PFSK-1 (cell line): ENCODE measurements at regions not wholly inside any gene's neighbourhood (a gene's known extent, or its start where the extent isn't known, plus 50 kb on each side); places are given as distances from the start of the nearest gene placed in this dataset.

Source experiments
- FOXP2 ChIP-seq: optimal IDR thresholded peaks from 2 replicates; pipeline ENCODE3; 2011; ENCODE audit warnings: borderline replicate concordance, control low read depth, inconsistent platforms; ENCODE audit not compliant: insufficient read depth; ENCODE audit errors: extremely low read length, extremely low read depth
- POLR2AphosphoS5 ChIP-seq: IDR thresholded peaks from 2 replicates; pipeline ENCODE4 v1.6.1; 2012; ENCODE audit warnings: low read depth, mild to moderate bottlenecking, control low read depth, low read length, moderate library complexity
- SIN3A ChIP-seq: IDR thresholded peaks from 2 replicates; pipeline ENCODE4 v1.6.1; 2012; ENCODE audit warnings: mild to moderate bottlenecking, low read length, moderate library complexity, borderline replicate concordance; ENCODE audit not compliant: insufficient read depth
- TAF1 ChIP-seq: IDR thresholded peaks from 2 replicates; pipeline ENCODE4 v1.6.1; 2012; ENCODE audit warnings: low read length, control low read depth, borderline replicate concordance; ENCODE audit not compliant: insufficient read depth
- TF ChIP-seq, protein P1 (sequence below), 2 experiments: IDR thresholded peaks; 2 replicates each; pipeline versions ENCODE4 v1.6.1 to v1.8.0; 2011 to 2012; ENCODE audit warnings: low read depth in 2 of 2, low read length in 2 of 2, control low read depth in 1 of 2, inconsistent platforms in 1 of 2, mild to moderate bottlenecking in 1 of 2, moderate library complexity in 1 of 2; ENCODE audit not compliant: insufficient read depth in 1 of 2

DNA sequence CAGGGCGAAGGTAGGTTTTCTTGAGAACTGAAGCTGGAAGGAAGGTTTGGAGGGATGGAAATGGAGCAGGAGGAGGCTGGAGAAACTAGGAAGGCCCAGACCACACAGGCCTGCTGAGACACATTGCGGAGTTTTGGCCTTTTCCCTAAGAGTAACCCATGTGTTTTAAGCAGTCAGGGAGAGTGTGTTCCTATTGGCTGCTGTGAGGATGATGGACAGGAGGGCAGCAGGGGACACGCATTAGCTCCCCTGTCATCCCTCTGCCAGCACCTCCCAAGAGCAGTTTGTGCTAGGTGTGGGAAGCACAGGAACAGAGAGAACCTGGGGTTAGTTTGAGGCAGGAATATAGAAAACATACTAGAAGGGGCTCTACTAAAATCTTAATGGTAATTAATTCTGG lies 842.1 kb downstream of the TBC1D22A start:
- TF ChIP-seq POLR2AphosphoS5: no peak
- TF ChIP-seq, protein P1, sequence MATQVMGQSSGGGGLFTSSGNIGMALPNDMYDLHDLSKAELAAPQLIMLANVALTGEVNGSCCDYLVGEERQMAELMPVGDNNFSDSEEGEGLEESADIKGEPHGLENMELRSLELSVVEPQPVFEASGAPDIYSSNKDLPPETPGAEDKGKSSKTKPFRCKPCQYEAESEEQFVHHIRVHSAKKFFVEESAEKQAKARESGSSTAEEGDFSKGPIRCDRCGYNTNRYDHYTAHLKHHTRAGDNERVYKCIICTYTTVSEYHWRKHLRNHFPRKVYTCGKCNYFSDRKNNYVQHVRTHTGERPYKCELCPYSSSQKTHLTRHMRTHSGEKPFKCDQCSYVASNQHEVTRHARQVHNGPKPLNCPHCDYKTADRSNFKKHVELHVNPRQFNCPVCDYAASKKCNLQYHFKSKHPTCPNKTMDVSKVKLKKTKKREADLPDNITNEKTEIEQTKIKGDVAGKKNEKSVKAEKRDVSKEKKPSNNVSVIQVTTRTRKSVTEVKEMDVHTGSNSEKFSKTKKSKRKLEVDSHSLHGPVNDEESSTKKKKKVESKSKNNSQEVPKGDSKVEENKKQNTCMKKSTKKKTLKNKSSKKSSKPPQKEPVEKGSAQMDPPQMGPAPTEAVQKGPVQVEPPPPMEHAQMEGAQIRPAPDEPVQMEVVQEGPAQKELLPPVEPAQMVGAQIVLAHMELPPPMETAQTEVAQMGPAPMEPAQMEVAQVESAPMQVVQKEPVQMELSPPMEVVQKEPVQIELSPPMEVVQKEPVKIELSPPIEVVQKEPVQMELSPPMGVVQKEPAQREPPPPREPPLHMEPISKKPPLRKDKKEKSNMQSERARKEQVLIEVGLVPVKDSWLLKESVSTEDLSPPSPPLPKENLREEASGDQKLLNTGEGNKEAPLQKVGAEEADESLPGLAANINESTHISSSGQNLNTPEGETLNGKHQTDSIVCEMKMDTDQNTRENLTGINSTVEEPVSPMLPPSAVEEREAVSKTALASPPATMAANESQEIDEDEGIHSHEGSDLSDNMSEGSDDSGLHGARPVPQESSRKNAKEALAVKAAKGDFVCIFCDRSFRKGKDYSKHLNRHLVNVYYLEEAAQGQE (IDR thresholded peaks at IDR 0.05; ENCODE audit: insufficient read depth in 1 of 2, low read depth in 2 of 2, low read length in 2 of 2): no peak
- TF ChIP-seq TAF1: no peak
- TF ChIP-seq FOXP2: no peak
- no peak for TF ChIP-seq SIN3A
